ENCODE measurements at regions not wholly inside any gene's neighbourhood (a gene's known extent, or its start where the extent isn't known, plus 50 kb on each side); places are given as distances from the start of the nearest gene placed in this dataset.

GRCh38 chrX:34521563-34521962 lies 135.5 kb downstream of the TMEM47 start:
- ChIA-PET CTCF (ENCODE audit: low intra/inter-chr PET ratio) (no interaction called here), POLR2A (no interaction called here)
- no TSS peak for BruUV-seq (replicated peaks)

GRCh38 chrX:34509394-34509793 lies 147.7 kb downstream of the TMEM47 start:
- no TSS peak for BruUV-seq (replicated peaks)
- ChIA-PET POLR2A (no interaction called here), CTCF (ENCODE audit: low intra/inter-chr PET ratio) (no interaction called here)
- no peak overlapping the region for H3K27ac ChIP-seq (ENCODE audit: extremely low read depth, low read depth, low read length)
- no peak for ATAC-seq
- no peak overlapping the region for H3K4me3 ChIP-seq
- no peaks in the 10 kb centered on the region for H3K9me3 ChIP-seq (replicated peaks; ENCODE audit: control insufficient read depth, insufficient read depth, low read depth, low read length)
- H3K4me2 ChIP-seq (ENCODE audit: insufficient read depth, low read length) = no peak overlapping the region
- no peaks in the 10 kb centered on the region for H3K4me1 ChIP-seq (replicated peaks in 1 of 2; ENCODE audit: control insufficient read depth in 2 of 2, insufficient read depth in 2 of 2, low read length in 2 of 2)
- DNase-seq (ENCODE audit: extremely low read depth in 1 of 4, low spot score in 3 of 4) = no peak
- H2AFZ ChIP-seq (ENCODE audit: low read depth, low read length) = no peak overlapping the region
- no peaks in the 10 kb centered on the region for H3K36me3 ChIP-seq (ENCODE audit: control insufficient read depth, insufficient read depth, low read length)
- intact Hi-C loops (cut with micrococcal nuclease) = no loop called here
- H3K79me2 ChIP-seq (ENCODE audit: control insufficient read depth, insufficient read depth, low read length) = no peaks in the 10 kb centered on the region
- no peaks in the 10 kb centered on the region for H3K27me3 ChIP-seq (ENCODE audit: control insufficient read depth in 2 of 2, insufficient read depth in 2 of 2, low read length in 2 of 2)
- no peaks in the 10 kb centered on the region for H4K20me1 ChIP-seq (replicated peaks; ENCODE audit: control insufficient read depth, insufficient read depth, low read length)
- no peak for FAIRE-seq
- no peak overlapping the region for H3K9ac ChIP-seq (ENCODE audit: insufficient read depth in 1 of 2, low read depth in 2 of 2, low read length in 2 of 2)
- 0% methylated on average over 5 of the region's 5 CpGs for WGBS (ENCODE audit: insufficient coverage, low coverage, missing lambda C conversion rate)
- in situ Hi-C loops (cut with MboI) = no loop called here
- TF ChIP-seq FOXK1 (CRISPR knock-in tag; IDR thresholded peaks at IDR 0.05; ENCODE audit: borderline replicate concordance) (no peak), STAG1 (CRISPR knock-in tag; IDR thresholded peaks at IDR 0.05; ENCODE audit: borderline replicate concordance) (no peak), CHD2 (IDR thresholded peaks at IDR 0.05; ENCODE audit: low read depth, low read length) (no peak), NFATC3 (IDR thresholded peaks at IDR 0.05) (no peak)
- TF ChIP-seq, protein P1, sequence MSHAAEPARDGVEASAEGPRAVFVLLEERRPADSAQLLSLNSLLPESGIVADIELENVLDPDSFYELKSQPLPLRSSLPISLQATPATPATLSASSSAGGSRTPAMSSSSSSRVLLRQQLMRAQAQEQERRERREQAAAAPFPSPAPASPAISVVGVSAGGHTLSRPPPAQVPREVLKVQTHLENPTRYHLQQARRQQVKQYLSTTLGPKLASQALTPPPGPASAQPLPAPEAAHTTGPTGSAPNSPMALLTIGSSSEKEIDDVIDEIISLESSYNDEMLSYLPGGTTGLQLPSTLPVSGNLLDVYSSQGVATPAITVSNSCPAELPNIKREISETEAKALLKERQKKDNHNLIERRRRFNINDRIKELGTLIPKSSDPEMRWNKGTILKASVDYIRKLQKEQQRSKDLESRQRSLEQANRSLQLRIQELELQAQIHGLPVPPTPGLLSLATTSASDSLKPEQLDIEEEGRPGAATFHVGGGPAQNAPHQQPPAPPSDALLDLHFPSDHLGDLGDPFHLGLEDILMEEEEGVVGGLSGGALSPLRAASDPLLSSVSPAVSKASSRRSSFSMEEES (CRISPR knock-in tag; IDR thresholded peaks at IDR 0.05) = no peak
- TF ChIP-seq, protein P2, sequence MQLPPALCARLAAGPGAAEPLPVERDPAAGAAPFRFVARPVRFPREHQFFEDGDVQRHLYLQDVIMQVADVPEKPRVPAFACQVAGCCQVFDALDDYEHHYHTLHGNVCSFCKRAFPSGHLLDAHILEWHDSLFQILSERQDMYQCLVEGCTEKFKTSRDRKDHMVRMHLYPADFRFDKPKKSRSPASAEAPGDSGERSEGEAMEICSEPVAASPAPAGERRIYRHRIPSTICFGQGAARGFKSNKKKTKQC (CRISPR knock-in tag; IDR thresholded peaks at IDR 0.05) = no peak
- H3K9me1 ChIP-seq (ENCODE audit: control insufficient read depth, insufficient read depth, low read length) = no peaks in the 10 kb centered on the region

More at GRCh38 chrX:34521563-34521962, 135.5 kb downstream of the TMEM47 start:
- Histone ChIP-seq H3K9ac (ENCODE audit: insufficient read depth in 1 of 2, low read depth in 2 of 2, low read length in 2 of 2) (no peak overlapping the region), H3K4me1 (replicated peaks in 1 of 2; ENCODE audit: control insufficient read depth in 2 of 2, insufficient read depth in 2 of 2, low read length in 2 of 2) (no peaks in the 10 kb centered on the region), H3K9me3 (replicated peaks; ENCODE audit: control insufficient read depth, insufficient read depth, low read depth, low read length) (no peaks in the 10 kb centered on the region), H4K20me1 (replicated peaks; ENCODE audit: control insufficient read depth, insufficient read depth, low read length) (no peaks in the 10 kb centered on the region), H3K36me3 (ENCODE audit: control insufficient read depth, insufficient read depth, low read length) (no peaks in the 10 kb centered on the region), H3K4me3 (no peak overlapping the region), H2AFZ (ENCODE audit: low read depth, low read length) (no peak overlapping the region), H3K79me2 (ENCODE audit: control insufficient read depth, insufficient read depth, low read length) (no peaks in the 10 kb centered on the region), H3K27me3 (ENCODE audit: control insufficient read depth in 2 of 2, insufficient read depth in 2 of 2, low read length in 2 of 2) (no peaks in the 10 kb centered on the region), H3K27ac (ENCODE audit: extremely low read depth, low read depth, low read length) (no peak overlapping the region), H3K9me1 (ENCODE audit: control insufficient read depth, insufficient read depth, low read length) (no peaks in the 10 kb centered on the region), H3K4me2 (ENCODE audit: insufficient read depth, low read length) (no peak overlapping the region)
- in situ Hi-C loops (cut with MboI) = no loop called here
- WGBS (ENCODE audit: insufficient coverage, low coverage, missing lambda C conversion rate) = no CpG with 5 or more reads among the region's 2 CpGs
- FAIRE-seq (no peak), DNase-seq (ENCODE audit: extremely low read depth in 1 of 4, low spot score in 3 of 4) (no peak), ATAC-seq (no peak)
- intact Hi-C loops (cut with micrococcal nuclease) = no loop called here
- no peak for TF ChIP-seq FOS (IDR thresholded peaks at IDR 0.05; ENCODE audit: extremely low read depth, insufficient read length)
- no peak for TF ChIP-seq DACH1 (IDR thresholded peaks at IDR 0.05; ENCODE audit: partially characterized antibody)
- TF ChIP-seq RBM17 (IDR thresholded peaks at IDR 0.05; ENCODE audit: borderline replicate concordance, low read depth, low read length) = no peak
- TF ChIP-seq NR3C1 (CRISPR knock-in tag; IDR thresholded peaks at IDR 0.05) = no peak
- TF ChIP-seq ZNF354B (CRISPR knock-in tag; IDR thresholded peaks at IDR 0.05) = no peak
- TF ChIP-seq CSDE1 (IDR thresholded peaks at IDR 0.05) = no peak
- no peak for TF ChIP-seq E2F3 (CRISPR knock-in tag; IDR thresholded peaks at IDR 0.05)
- TF ChIP-seq RBM15 (IDR thresholded peaks at IDR 0.05; ENCODE audit: insufficient read depth, low read length) = no peak
- TF ChIP-seq ZNF232 (CRISPR knock-in tag; IDR thresholded peaks at IDR 0.05) = no peak
- no peak for TF ChIP-seq NR4A1 (CRISPR knock-in tag; IDR thresholded peaks at IDR 0.05)
- TF ChIP-seq NR4A1 (tag; IDR thresholded peaks at IDR 0.05) = no peak
- no peak for TF ChIP-seq NCOA6 (IDR thresholded peaks at IDR 0.05)
- TF ChIP-seq XRCC3 (IDR thresholded peaks at IDR 0.05) = no peak

All from K562 (cell line).